ENCODE measurements at regions not wholly inside any gene's neighbourhood (a gene's known extent, or its start where the extent isn't known, plus 50 kb on each side); places are given as distances from the start of the nearest gene placed in this dataset.
"Not testable (repeated sequence)": the region's sequence is repeated elsewhere in the genome, so short reads cannot be mapped to it uniquely, and the experiment has no call there.

DNA sequence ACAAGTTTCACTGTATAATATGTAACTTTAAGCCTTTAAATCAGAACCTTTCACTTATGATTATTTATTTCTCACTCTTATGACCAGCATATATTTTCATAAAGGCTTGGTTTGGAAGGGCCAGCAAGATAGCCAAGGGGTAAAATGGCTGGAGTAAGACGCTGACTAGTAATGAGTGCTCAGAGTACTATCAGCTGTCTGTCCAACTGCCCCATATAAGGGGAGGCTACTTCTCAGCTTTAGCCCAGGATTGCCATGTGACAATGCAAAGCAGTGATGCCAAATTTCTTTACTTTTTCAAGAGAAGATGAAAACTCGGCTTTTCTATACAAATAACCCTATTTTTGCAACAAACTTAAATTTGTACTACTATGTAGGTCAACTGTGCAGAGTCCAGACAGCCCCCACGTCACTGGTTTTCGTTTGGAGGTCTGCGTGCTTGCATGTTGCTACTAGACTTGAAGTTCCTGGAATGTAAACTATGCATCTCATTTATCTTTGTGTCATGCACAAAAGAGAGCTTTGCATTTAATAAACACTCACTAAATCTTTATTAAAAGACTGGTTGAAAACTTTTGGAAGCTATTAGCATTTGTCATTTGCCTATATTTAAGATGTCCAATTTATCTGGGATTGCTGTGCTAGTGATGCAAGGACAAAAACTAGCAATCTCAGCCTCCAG lies 110.4 kb downstream of the TNFSF18 start:
- no peaks in the 10 kb centered on the region for H3K27me3 ChIP-seq (ENCODE audit: control insufficient read depth, insufficient read depth, low read length)
- no peak overlapping the region for H3K9ac ChIP-seq (ENCODE audit: low read length in 3 of 3)
- DNase-seq (peak in 3 of 5 donors; percentile 50 to 79 (median 64)), FAIRE-seq (no peak)
- H3K36me3 ChIP-seq (ENCODE audit: control insufficient read depth in 2 of 3, insufficient read depth in 3 of 3, low read length in 3 of 3), result no peaks in the 10 kb centered on the region
- H3K4me3 ChIP-seq (ENCODE audit: low read length in 3 of 3), result no peak overlapping the region
- H3K27ac ChIP-seq (ENCODE audit: low read depth in 2 of 2, low read length in 2 of 2), result no peak overlapping the region
- TF ChIP-seq CTCF (IDR thresholded peaks at IDR 0.05; ENCODE audit: borderline replicate concordance, extremely low read depth, insufficient read depth), result no peak
- no peaks in the 10 kb centered on the region for H3K4me1 ChIP-seq (ENCODE audit: control insufficient read depth in 2 of 3, insufficient read depth in 2 of 3, low read depth in 1 of 3, low read length in 3 of 3)
- H3K9me3 ChIP-seq (ENCODE audit: control insufficient read depth in 2 of 3, insufficient read depth in 1 of 3, low read length in 3 of 3), result no peaks in the 10 kb centered on the region
- intact Hi-C loops (cut with DNase I), result no loop called here

GRCh38 chr1:172941471-172941870 lies 109.3 kb downstream of the TNFSF18 start:
- H3K27ac ChIP-seq (ENCODE audit: low read depth in 2 of 2, low read length in 2 of 2), result no peak overlapping the region
- no peak overlapping the region for H3K9ac ChIP-seq (ENCODE audit: low read length in 3 of 3)
- no peaks in the 10 kb centered on the region for H3K27me3 ChIP-seq (ENCODE audit: control insufficient read depth, insufficient read depth, low read length)
- TF ChIP-seq CTCF (IDR thresholded peaks at IDR 0.05; ENCODE audit: borderline replicate concordance, extremely low read depth, insufficient read depth), result no peak
- no peak for DNase-seq
- H3K4me3 ChIP-seq (ENCODE audit: low read length in 3 of 3), result no peak overlapping the region
- no peaks in the 10 kb centered on the region for H3K9me3 ChIP-seq (ENCODE audit: control insufficient read depth in 2 of 3, insufficient read depth in 1 of 3, low read length in 3 of 3)
- intact Hi-C loops (cut with DNase I), result no loop called here
- no peak for FAIRE-seq
- H3K36me3 ChIP-seq (ENCODE audit: control insufficient read depth in 2 of 3, insufficient read depth in 3 of 3, low read length in 3 of 3), result no peaks in the 10 kb centered on the region
- H3K4me1 ChIP-seq (ENCODE audit: control insufficient read depth in 2 of 3, insufficient read depth in 2 of 3, low read depth in 1 of 3, low read length in 3 of 3), result no peaks in the 10 kb centered on the region

- no peak overlapping the region for H3K9ac ChIP-seq (ENCODE audit: low read length in 3 of 3)
- no peak for TF ChIP-seq CTCF (IDR thresholded peaks at IDR 0.05; ENCODE audit: borderline replicate concordance, extremely low read depth, insufficient read depth)
- no peaks in the 10 kb centered on the region for H3K27me3 ChIP-seq (ENCODE audit: control insufficient read depth, insufficient read depth, low read length)
- no peak overlapping the region for H3K4me3 ChIP-seq (ENCODE audit: low read length in 3 of 3)
- intact Hi-C loops (cut with DNase I), result no loop called here
- H3K36me3 ChIP-seq (ENCODE audit: control insufficient read depth in 2 of 3, insufficient read depth in 3 of 3, low read length in 3 of 3), result no peaks in the 10 kb centered on the region
- FAIRE-seq (no peak), DNase-seq (no peak)
- no peak overlapping the region for H3K27ac ChIP-seq (ENCODE audit: low read depth in 2 of 2, low read length in 2 of 2)
- no peaks in the 10 kb centered on the region for H3K4me1 ChIP-seq (ENCODE audit: control insufficient read depth in 2 of 3, insufficient read depth in 2 of 3, low read depth in 1 of 3, low read length in 3 of 3)
- H3K9me3 ChIP-seq (ENCODE audit: control insufficient read depth in 2 of 3, insufficient read depth in 1 of 3, low read length in 3 of 3), result no peaks in the 10 kb centered on the region
Observed at GRCh38 chr1:172941945-172942344, 108.8 kb downstream of the TNFSF18 start.

- not testable (repeated sequence) for H3K4me3 ChIP-seq (ENCODE audit: low read length in 3 of 3); H3K9me3 ChIP-seq (ENCODE audit: control insufficient read depth in 2 of 3, insufficient read depth in 1 of 3, low read length in 3 of 3)
Observed at GRCh38 chr1:172943138-172943537, 107.6 kb downstream of the TNFSF18 start.

More at GRCh38 chr1:172943138-172943537, 107.6 kb downstream of the TNFSF18 start:
- H3K9ac ChIP-seq (ENCODE audit: low read length in 3 of 3); H3K36me3 ChIP-seq (ENCODE audit: control insufficient read depth in 2 of 3, insufficient read depth in 3 of 3, low read length in 3 of 3); H3K27me3 ChIP-seq (ENCODE audit: control insufficient read depth, insufficient read depth, low read length); DNase-seq; FAIRE-seq; H3K27ac ChIP-seq (ENCODE audit: low read depth in 2 of 2, low read length in 2 of 2); intact Hi-C loops (cut with DNase I); H3K4me1 ChIP-seq (ENCODE audit: control insufficient read depth in 2 of 3, insufficient read depth in 2 of 3, low read depth in 1 of 3, low read length in 3 of 3): not testable (repeated sequence)
